HepG2 (cell line): ENCODE measurements at regions not wholly inside any gene's neighbourhood (a gene's known extent, or its start where the extent isn't known, plus 50 kb on each side); places are given as distances from the start of the nearest gene placed in this dataset.
A peak's percentile ranks its signal among the peaks of the same experiment; 100 is the strongest.

Experiments used
- DMAP1 ChIP-seq: IDR thresholded peaks from 2 replicates; pipeline ENCODE4 v1.6.1; 2016
- DNMT3B ChIP-seq: conservative IDR thresholded peaks from 2 replicates; pipeline ENCODE4 v1.6.1; 2016; ENCODE audit warnings: missing biosample characterization, control low read depth
- FOXK1 ChIP-seq: sonication (generic); formaldehyde crosslinking; IDR thresholded peaks from 2 replicates; pipeline ENCODE4 v1.4.0; 2020; ENCODE audit warnings: low read depth, missing genetic modification reagents, borderline replicate concordance
- GABPA ChIP-seq, 2 experiments: IDR thresholded peaks; 2 replicates each; pipeline ENCODE4 v1.6.1; 2011 to 2016; ENCODE audit warnings: low read depth in 2 of 2, low read length in 1 of 2, missing biosample characterization in 1 of 2, missing genetic modification characterization in 1 of 2
- HOXA7 ChIP-seq: sonication (generic); formaldehyde crosslinking; IDR thresholded peaks from 2 replicates; pipeline ENCODE4 v1.8.1; 2022; ENCODE audit warnings: mild to moderate bottlenecking, missing genetic modification reagents, moderate library complexity
- IRF9 ChIP-seq: sonication (generic); formaldehyde crosslinking; IDR thresholded peaks from 2 replicates; pipeline ENCODE4 v1.8.0; 2022; ENCODE audit warnings: missing genetic modification reagents, mild to moderate bottlenecking, borderline replicate concordance
- KLF15 ChIP-seq: sonication (generic); formaldehyde crosslinking; IDR thresholded peaks from 2 replicates; pipeline ENCODE4 v1.8.1; 2023; ENCODE audit warnings: borderline replicate concordance, mild to moderate bottlenecking, inconsistent platforms, missing genetic modification reagents, mixed read lengths
- MAX ChIP-seq: IDR thresholded peaks from 2 replicates; pipeline ENCODE4 v1.6.1; 2012; ENCODE audit warnings: inconsistent platforms
- NFE2L2 ChIP-seq: fragments of 150-350 bp; IDR thresholded peaks from 2 replicates; pipeline ENCODE4 v1.6.1; 2014; ENCODE audit warnings: low read length
- STAT5B ChIP-seq: sonication (generic); formaldehyde crosslinking; IDR thresholded peaks from 2 replicates; pipeline ENCODE4 v1.4.0; 2020; ENCODE audit warnings: missing genetic modification reagents
- SYNCRIP ChIP-seq: fragments of 200-400 bp; formaldehyde crosslinking; IDR thresholded peaks from 2 replicates; pipeline ENCODE4 v1.6.1; 2018; ENCODE audit warnings: mild to moderate bottlenecking, low read depth, low read length; ENCODE audit not compliant: insufficient read depth
- TERF1 ChIP-seq: sonication (generic); formaldehyde crosslinking; IDR thresholded peaks from 2 replicates; pipeline ENCODE4 v1.8.0; 2022; ENCODE audit warnings: mild to moderate bottlenecking, missing genetic modification reagents, moderate library complexity
- ZBTB40 ChIP-seq, 2 experiments: fragments of 450-650 bp in 1 of 2; sonication (generic) in 1 of 2; formaldehyde crosslinking in 1 of 2; IDR thresholded peaks; 2 replicates each; pipeline versions ENCODE4 v1.6.1 to v1.8.0; 2016 to 2022; ENCODE audit warnings: antibody characterized with exemption in 1 of 2, mild to moderate bottlenecking in 1 of 2, missing genetic modification reagents in 1 of 2
- ZNF329 ChIP-seq: sonication (generic); formaldehyde crosslinking; IDR thresholded peaks from 2 replicates; pipeline ENCODE4 v1.9.0; 2021; ENCODE audit warnings: low read depth, mild to moderate bottlenecking, missing genetic modification reagents
- ZNF547 ChIP-seq: sonication (generic); formaldehyde crosslinking; IDR thresholded peaks from 2 replicates; pipeline ENCODE4 v1.5.1; 2020; ENCODE audit warnings: mild to moderate bottlenecking, missing genetic modification reagents
- ZNF772 ChIP-seq: sonication (generic); formaldehyde crosslinking; IDR thresholded peaks from 2 replicates; pipeline ENCODE4 v1.5.0; 2020; ENCODE audit warnings: mild to moderate bottlenecking, missing genetic modification reagents
- ZNF816 ChIP-seq: sonication (generic); formaldehyde crosslinking; IDR thresholded peaks from 2 replicates; pipeline ENCODE4 v1.8.0; 2022; ENCODE audit warnings: missing genetic modification reagents, mild to moderate bottlenecking, borderline replicate concordance

- TF ChIP-seq IRF9 (0 out of 2 replicates have a peak, but pooled peaks have one; percentile 34), ZNF772 (0 out of 2 replicates have a peak, but pooled peaks have one; percentile 27), TERF1 (CRISPR knock-in tag) (no peak), ZNF329 (CRISPR knock-in tag) (no peak), KLF15 (CRISPR knock-in tag) (no peak), STAT5B (CRISPR knock-in tag) (no peak), MAX (peak; percentile 58), DMAP1 (peak; percentile 17; the same call in 1 of the 2 replicates), DNMT3B (CRISPR knock-in tag) (no peak), ZBTB40 (IDR thresholded peaks at IDR 0.05) (no peak), ZBTB40 (CRISPR knock-in tag; IDR thresholded peaks at IDR 0.05) (no peak), SYNCRIP (no peak), ZNF816 (CRISPR knock-in tag) (no peak), HOXA7 (CRISPR knock-in tag) (no peak), NFE2L2 (no peak), GABPA (IDR thresholded peaks at IDR 0.05; ENCODE audit: low read depth, low read length) (no peak), GABPA (CRISPR knock-in tag; IDR thresholded peaks at IDR 0.05; ENCODE audit: low read depth) (peak; percentile 11; the same call in 1 of the 2 replicates), FOXK1 (CRISPR knock-in tag) (0 out of 2 replicates have a peak, but pooled peaks have one; percentile 27), ZNF547 (CRISPR knock-in tag) (0 out of 2 replicates have a peak, but pooled peaks have one; percentile 28)
Observed at GRCh38 chr9:129412814-129413536, 207.9 kb downstream of the C9orf50 start (continued).
